PC-3 (cell line): ENCODE measurements at regions not wholly inside any gene's neighbourhood (a gene's known extent, or its start where the extent isn't known, plus 50 kb on each side); places are given as distances from the start of the nearest gene placed in this dataset.
A peak's percentile ranks its signal among the peaks of the same experiment; 100 is the strongest.

Experiments
- ATAC-seq: fragments of 200-7000 bp; cut with Tn5 transposase; 2 replicates; pipeline ENCODE4 v1.9.1; 2020; ENCODE audit warnings: mild to moderate bottlenecking, moderate library complexity
- BruUV-seq: library from RNA; stranded (reverse); fragments of 400-500 nt; replicated peaks from 2 replicates; lab custom pipeline; 2021; lab: Mats Ljungman, UMichigan
- CTCF ChIA-PET: fragments of 300-600 bp; sonication (Branson Sonifier 250); formaldehyde crosslinking; loops from one replicate; lab custom pipeline; 2022; ENCODE audit warnings: antibody characterized with exemption; lab: Charles Lee
- POLR2A ChIA-PET: fragments of 300-600 bp; sonication (Branson Sonifier 250); formaldehyde crosslinking; loops from one replicate; lab custom pipeline; 2022; ENCODE audit warnings: antibody characterized with exemption; ENCODE audit not compliant: unreplicated experiment; lab: Charles Lee
- DNase-seq: peaks from one replicate; pipeline ENCODE4 v3.0.0-alpha.2; 2015
- H2AFZ ChIP-seq: fragments of 300-600 bp; sonication (generic); 2 replicates; pipeline ENCODE4 v1.6.0; 2016; ENCODE audit warnings: antibody characterized with exemption, low read length
- H3F3A ChIP-seq: fragments of 300-600 bp; sonication (generic); one replicate; pipeline ENCODE4 v1.6.0; 2017; ENCODE audit warnings: antibody characterized with exemption, low read length, control low read depth, mild to moderate bottlenecking; ENCODE audit not compliant: unreplicated experiment
- H3K27ac ChIP-seq: fragments of 300-600 bp; sonication (generic); 2 replicates; pipeline ENCODE4 v1.5.1; 2016; ENCODE audit warnings: mild to moderate bottlenecking, low read length
- H3K27me3 ChIP-seq: fragments of 300-600 bp; sonication (generic); 2 replicates; pipeline ENCODE4 v1.6.1; 2016; ENCODE audit warnings: low read length, mixed read lengths
- H3K36me3 ChIP-seq: fragments of 300-600 bp; sonication (generic); 2 replicates; pipeline ENCODE4 v1.6.1; 2016; ENCODE audit warnings: low read depth, mixed run types, low read length, mixed read lengths
- H3K4me1 ChIP-seq: fragments of 300-600 bp; sonication (generic); 2 replicates; pipeline ENCODE4 v1.5.1; 2016; ENCODE audit warnings: low read length; ENCODE audit not compliant: insufficient read depth
- H3K4me2 ChIP-seq: fragments of 300-600 bp; sonication (generic); 2 replicates; pipeline ENCODE4 v1.6.0; 2016; ENCODE audit warnings: low read length
- H3K4me3 ChIP-seq: fragments of 300-600 bp; sonication (generic); 2 replicates; pipeline ENCODE4 v1.5.1; 2016; ENCODE audit warnings: mild to moderate bottlenecking, low read length, mixed read lengths
- H3K79me2 ChIP-seq: fragments of 300-600 bp; sonication (generic); 2 replicates; pipeline ENCODE4 v1.6.1; 2017; ENCODE audit warnings: low read length, mixed read lengths
- H3K9ac ChIP-seq: fragments of 300-600 bp; sonication (generic); 2 replicates; pipeline ENCODE4 v1.6.0; 2016; ENCODE audit warnings: mild to moderate bottlenecking, low read length
- H3K9me2 ChIP-seq: fragments of 300-600 bp; sonication (generic); replicated peaks from 2 replicates; pipeline ENCODE4 v1.6.1; 2016; ENCODE audit warnings: mixed run types, low read length, mixed read lengths
- H3K9me3 ChIP-seq: fragments of 300-600 bp; sonication (generic); 2 replicates; pipeline ENCODE4 v1.6.1; 2016; ENCODE audit warnings: low read length, mixed read lengths
- H4K20me1 ChIP-seq: fragments of 300-600 bp; sonication (generic); 2 replicates; pipeline ENCODE4 v1.6.1; 2016; ENCODE audit warnings: low read length, mixed read lengths
- CTCF ChIP-seq: fragments of 300-600 bp; sonication (generic); conservative IDR thresholded peaks from 2 replicates; pipeline ENCODE4 v1.5.1; 2017; ENCODE audit warnings: antibody characterized with exemption, low read depth, mild to moderate bottlenecking, low read length
- EZH2 ChIP-seq: fragments of 300-600 bp; sonication (generic); IDR thresholded peaks from one replicate; pipeline ENCODE4 v1.6.1; 2017; ENCODE audit warnings: antibody characterized with exemption, mild to moderate bottlenecking, low read length; ENCODE audit not compliant: unreplicated experiment
- EZH2phosphoT487 ChIP-seq: fragments of 300-600 bp; sonication (generic); IDR thresholded peaks from 2 replicates; pipeline ENCODE4 v1.6.1; 2018; ENCODE audit warnings: mild to moderate bottlenecking, antibody characterized with exemption, low read length, borderline replicate concordance
- intact Hi-C: fragments of 100-400 bp; cut with micrococcal nuclease; formaldehyde crosslinking; loops from 2 replicates; pipeline ENCODE4 v1.9.0; 2023

GRCh38 chr4:182189103-182189878, 53.9 kb upstream of the TENM3 start:
- no peaks in the 10 kb centered on the region for H3F3A ChIP-seq
- no TSS peak for BruUV-seq
- no peak overlapping the region for H3K4me2 ChIP-seq
- H3K9me2 ChIP-seq: no peaks in the 10 kb centered on the region
- H3K27ac ChIP-seq: no peak overlapping the region
- H4K20me1 ChIP-seq: no peaks in the 10 kb centered on the region
- H3K9me3 ChIP-seq: no peaks in the 10 kb centered on the region
- no peak overlapping the region for H3K4me3 ChIP-seq
- DNase-seq (peak; percentile 18), ATAC-seq (peak; percentile 51; the same call in 1 of the 2 replicates)
- no peaks in the 10 kb centered on the region for H3K27me3 ChIP-seq
- ChIA-PET POLR2A (no interaction called here), CTCF (no interaction called here)
- H3K36me3 ChIP-seq: no peaks in the 10 kb centered on the region
- H3K9ac ChIP-seq: no peak overlapping the region
- TF ChIP-seq EZH2phosphoT487 (no peak), CTCF (no peak), EZH2 (no peak)
- intact Hi-C loops: no loop called here
- H2AFZ ChIP-seq: no peak overlapping the region
- no peaks in the 10 kb centered on the region for H3K79me2 ChIP-seq
- H3K4me1 ChIP-seq: no peaks in the 10 kb centered on the region

- ChIA-PET POLR2A (no interaction called here), CTCF (no interaction called here)
- Histone ChIP-seq H3K36me3 (no peaks in the 10 kb centered on the region), H3K4me1 (no peaks in the 10 kb centered on the region), H3K4me2 (no peak overlapping the region), H3F3A (no peaks in the 10 kb centered on the region), H3K27ac (no peak overlapping the region), H3K4me3 (no peak overlapping the region), H2AFZ (no peak overlapping the region), H3K9ac (no peak overlapping the region), H3K9me2 (no peaks in the 10 kb centered on the region), H4K20me1 (no peaks in the 10 kb centered on the region), H3K79me2 (no peaks in the 10 kb centered on the region), H3K27me3 (no peaks in the 10 kb centered on the region), H3K9me3 (no peaks in the 10 kb centered on the region)
- intact Hi-C loops: no loop called here
- ATAC-seq (no peak), DNase-seq (no peak)
- BruUV-seq: no TSS peak
- TF ChIP-seq EZH2: no peak
- TF ChIP-seq CTCF: no peak
- TF ChIP-seq EZH2phosphoT487: no peak
Measured at GRCh38 chr4:182190306-182190705, 52.9 kb upstream of the TENM3 start.

GRCh38 chr4:182192511-182193181, 50.6 kb upstream of the TENM3 start:
- H3K79me2 ChIP-seq: no peaks in the 10 kb centered on the region
- CTCF ChIA-PET: no interaction called here
- no peak overlapping the region for H3K4me2 ChIP-seq

More at GRCh38 chr4:182192511-182193181, 50.6 kb upstream of the TENM3 start:
- H4K20me1 ChIP-seq: no peaks in the 10 kb centered on the region
- H3K4me3 ChIP-seq: no peak overlapping the region
- TF ChIP-seq EZH2 (no peak), CTCF (no peak), EZH2phosphoT487 (no peak)
- ATAC-seq (no peak), DNase-seq (no peak)
- intact Hi-C loops: no loop called here
- no peak overlapping the region for H3K9ac ChIP-seq
- no TSS peak for BruUV-seq
- H3K27ac ChIP-seq: no peak overlapping the region
- no peaks in the 10 kb centered on the region for H3K9me3 ChIP-seq
- POLR2A ChIA-PET: no interaction called here
- no peaks in the 10 kb centered on the region for H3K36me3 ChIP-seq
- no peaks in the 10 kb centered on the region for H3K27me3 ChIP-seq
- H2AFZ ChIP-seq: no peak overlapping the region
- no peaks in the 10 kb centered on the region for H3F3A ChIP-seq
- no peaks in the 10 kb centered on the region for H3K9me2 ChIP-seq
- H3K4me1 ChIP-seq: no peaks in the 10 kb centered on the region
